ENCODE measurements at regions not wholly inside any gene's neighbourhood (a gene's known extent, or its start where the extent isn't known, plus 50 kb on each side); places are given as distances from the start of the nearest gene placed in this dataset.

DNA sequence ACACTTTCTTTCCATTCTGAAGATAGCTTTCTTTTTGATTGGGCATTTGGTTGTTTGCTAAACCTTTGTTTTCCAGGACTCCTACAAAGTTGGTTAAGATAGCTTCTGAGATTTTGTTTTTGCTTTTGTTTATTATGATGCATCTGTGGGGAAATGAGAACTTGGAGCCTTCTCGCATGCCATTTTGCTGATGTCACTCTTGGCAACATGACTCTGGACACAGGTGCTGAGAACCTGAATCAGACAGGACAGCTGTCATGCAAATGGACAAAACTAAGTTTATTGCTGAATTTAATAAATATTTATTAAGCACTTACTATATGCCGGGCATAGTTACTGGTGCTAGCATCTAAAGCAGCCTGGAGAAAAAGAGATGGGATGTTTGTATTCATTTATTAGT is 274.1 kb downstream of the ZEB1 start:
- TF ChIP-seq EZH2 (IDR thresholded peaks at IDR 0.05; ENCODE audit: low read length): no peak
- TF ChIP-seq CTCF (optimal IDR thresholded peaks at IDR 0.05 in 1 of 3, IDR thresholded peaks at IDR 0.05 in 1 of 3, conservative IDR thresholded peaks at IDR 0.05 in 1 of 3; ENCODE audit: extremely low read depth in 1 of 3, insufficient read depth in 2 of 3, low read length in 3 of 3): no peak
